Astrocyte of the cerebellum (primary cell): ENCODE measurements at regions not wholly inside any gene's neighbourhood (a gene's known extent, or its start where the extent isn't known, plus 50 kb on each side); places are given as distances from the start of the nearest gene placed in this dataset.

Experiments
- DNase-seq: peaks from one replicate; pipeline ENCODE4 v3.0.0-alpha.2; 2011; ENCODE audit warnings: low read depth
- H3K4me3 ChIP-seq: 2 replicates; pipeline ENCODE4 v1.5.1; 2011; ENCODE audit warnings: mild to moderate bottlenecking, low read depth, low read length, moderate library complexity
- in situ Hi-C: cut with HindIII; loops from 2 replicates; pipeline ENCODE4 v1.10.0; 2017; ENCODE audit warnings: low sequenced_read_pairs
- TF ChIP-seq, protein P1 (sequence below): IDR thresholded peaks from 2 replicates; pipeline ENCODE4 v1.5.1; 2012; ENCODE audit warnings: low read length, low read depth, moderate library complexity, mild to moderate bottlenecking; ENCODE audit errors: missing control alignments

DNA sequence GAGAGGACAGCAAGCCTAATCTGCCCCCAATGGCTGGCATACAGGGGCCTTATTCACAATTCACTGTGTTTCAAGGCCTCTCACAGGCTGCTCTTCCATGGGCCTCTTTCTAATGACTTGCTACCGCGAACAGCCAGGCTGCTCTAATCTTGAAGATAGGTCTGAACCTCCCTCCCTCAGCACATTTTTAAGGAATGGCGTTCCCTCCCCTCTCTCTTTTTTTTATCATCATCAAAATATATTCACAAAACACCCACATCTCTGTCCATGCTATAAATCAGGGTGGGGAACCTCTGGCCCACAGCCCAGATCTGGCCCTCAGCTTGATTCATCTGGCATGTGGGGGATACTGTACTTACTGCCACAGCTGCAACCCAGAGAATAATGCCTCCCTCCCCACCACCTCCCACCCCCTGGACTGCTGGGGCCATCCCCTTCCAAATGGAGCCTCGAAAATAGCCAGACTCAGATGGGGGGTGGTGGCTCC, 62.5 kb downstream of the PABIR2 start:
- no peak overlapping the region for H3K4me3 ChIP-seq
- in situ Hi-C loops: no loop called here
- TF ChIP-seq, protein P1, sequence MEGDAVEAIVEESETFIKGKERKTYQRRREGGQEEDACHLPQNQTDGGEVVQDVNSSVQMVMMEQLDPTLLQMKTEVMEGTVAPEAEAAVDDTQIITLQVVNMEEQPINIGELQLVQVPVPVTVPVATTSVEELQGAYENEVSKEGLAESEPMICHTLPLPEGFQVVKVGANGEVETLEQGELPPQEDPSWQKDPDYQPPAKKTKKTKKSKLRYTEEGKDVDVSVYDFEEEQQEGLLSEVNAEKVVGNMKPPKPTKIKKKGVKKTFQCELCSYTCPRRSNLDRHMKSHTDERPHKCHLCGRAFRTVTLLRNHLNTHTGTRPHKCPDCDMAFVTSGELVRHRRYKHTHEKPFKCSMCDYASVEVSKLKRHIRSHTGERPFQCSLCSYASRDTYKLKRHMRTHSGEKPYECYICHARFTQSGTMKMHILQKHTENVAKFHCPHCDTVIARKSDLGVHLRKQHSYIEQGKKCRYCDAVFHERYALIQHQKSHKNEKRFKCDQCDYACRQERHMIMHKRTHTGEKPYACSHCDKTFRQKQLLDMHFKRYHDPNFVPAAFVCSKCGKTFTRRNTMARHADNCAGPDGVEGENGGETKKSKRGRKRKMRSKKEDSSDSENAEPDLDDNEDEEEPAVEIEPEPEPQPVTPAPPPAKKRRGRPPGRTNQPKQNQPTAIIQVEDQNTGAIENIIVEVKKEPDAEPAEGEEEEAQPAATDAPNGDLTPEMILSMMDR: no peak
- DNase-seq: peak; percentile 8

DNA sequence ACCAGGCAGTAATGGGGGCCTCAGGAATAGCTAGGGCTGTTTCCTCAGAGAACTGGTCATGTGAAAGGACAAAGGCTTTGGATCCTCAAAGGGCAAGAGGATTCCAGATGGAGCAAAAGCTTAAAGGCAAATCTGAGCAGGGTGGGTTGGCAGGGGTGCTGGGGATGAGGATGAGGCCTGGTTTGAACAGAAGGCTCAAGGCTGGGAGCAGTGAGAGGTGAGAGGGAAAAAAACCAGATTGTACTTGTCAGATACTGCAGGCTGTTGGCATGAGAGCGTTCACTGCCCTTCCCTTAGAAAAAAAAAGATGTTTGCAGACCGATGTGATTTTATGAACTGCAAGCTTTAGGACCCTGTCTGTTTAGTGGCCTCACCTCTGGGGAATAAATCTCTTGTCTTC, 63.4 kb downstream of the PABIR2 start:
- TF ChIP-seq, protein P1: no peak
- in situ Hi-C loops: no loop called here
- no peak for DNase-seq
- H3K4me3 ChIP-seq: no peak overlapping the region

DNA sequence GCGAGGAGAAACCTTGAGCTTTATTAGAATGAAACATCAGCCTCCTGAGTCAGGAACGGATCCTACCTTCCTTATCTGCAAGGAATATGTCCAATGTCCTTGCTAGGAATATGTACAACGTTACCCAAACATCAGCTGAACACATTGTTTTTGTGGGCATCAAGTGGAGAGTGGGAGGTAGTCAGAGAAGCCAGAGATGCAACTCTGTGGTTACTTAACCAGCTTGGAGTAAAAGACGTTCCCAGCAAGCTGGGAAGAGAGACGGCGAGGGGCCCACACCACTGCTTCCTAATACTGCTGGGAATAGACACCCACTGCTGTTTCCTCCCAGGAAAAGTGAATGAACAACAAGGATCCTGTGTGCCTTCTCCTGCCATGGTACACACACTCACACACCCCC, 64.3 kb downstream of the PABIR2 start:
- in situ Hi-C loops: no loop called here
- no peak overlapping the region for H3K4me3 ChIP-seq
- no peak for DNase-seq
- TF ChIP-seq, protein P1: no peak

DNA sequence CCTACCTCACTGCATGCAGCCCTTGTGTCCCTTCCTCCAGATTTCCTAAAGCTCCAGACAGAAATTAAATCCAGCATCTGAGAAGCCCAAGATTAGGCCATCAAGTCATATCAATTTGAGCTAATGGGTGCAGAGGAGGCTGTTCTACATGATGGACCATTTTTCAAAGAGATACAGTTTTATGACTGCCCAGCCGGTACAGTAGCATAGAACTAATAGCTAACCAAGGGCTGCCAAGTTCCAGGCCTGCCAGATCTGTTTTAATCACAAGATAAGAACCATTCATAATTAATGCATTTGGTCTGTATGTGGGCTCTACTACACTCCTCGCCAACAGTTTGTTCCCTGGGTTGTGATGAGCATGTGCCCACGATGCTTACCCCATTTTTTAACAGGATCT, 64.9 kb downstream of the PABIR2 start:
- TF ChIP-seq, protein P1: no peak
- DNase-seq: no peak
- in situ Hi-C loops: no loop called here
- no peak overlapping the region for H3K4me3 ChIP-seq

DNA sequence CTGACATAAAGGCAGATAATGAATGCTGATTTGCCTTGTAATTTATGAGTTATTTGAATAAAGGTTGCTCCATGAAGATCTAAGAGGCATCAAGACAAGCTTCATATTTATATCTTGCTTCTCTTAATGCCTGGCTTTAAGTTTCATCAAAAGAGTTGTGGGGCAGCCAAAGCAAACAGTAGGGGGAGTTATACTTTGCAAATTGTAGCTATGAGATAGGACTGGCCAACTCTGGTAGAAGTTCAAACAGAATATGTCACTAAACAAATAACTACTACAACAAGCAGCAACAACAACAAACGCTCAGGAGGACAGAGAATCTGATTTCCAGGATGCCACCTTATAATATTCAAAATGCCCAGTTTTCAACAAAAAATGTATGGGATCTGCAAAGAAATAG, 69.1 kb upstream of the PLAC1 start:
- TF ChIP-seq, protein P1: peak; percentile 13
- H3K4me3 ChIP-seq: no peak overlapping the region
- no peak for DNase-seq
- in situ Hi-C loops: no loop called here

DNA sequence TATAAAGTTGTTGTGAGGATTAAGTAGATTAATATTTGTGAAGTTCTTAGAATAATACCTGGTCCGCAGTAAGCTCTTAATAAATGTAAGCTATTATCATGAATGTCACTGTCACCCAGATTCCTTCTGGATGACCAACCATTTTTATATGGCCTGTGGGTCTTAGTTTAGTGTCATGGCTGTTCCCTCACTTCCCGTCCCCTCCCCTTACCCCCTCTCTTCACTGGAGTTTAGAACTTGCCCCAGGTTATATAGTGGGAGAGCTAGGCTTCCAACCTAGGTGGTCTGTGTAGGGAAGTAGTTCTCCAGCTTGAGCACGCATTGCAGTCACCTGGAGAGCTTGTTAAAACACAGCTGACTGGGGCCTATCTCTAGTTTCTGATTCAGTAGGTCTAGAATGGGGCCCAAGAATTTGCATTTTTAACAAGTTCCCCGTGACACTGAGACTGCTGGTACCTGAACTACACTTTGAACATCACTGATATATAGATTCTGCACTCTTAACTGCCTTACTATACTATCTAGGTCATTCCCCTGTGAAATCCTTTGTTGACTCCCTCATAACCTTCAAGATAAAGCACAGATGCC, 66.9 kb upstream of the PLAC1 start:
- in situ Hi-C loops: no loop called here
- no peak for DNase-seq
- no peak overlapping the region for H3K4me3 ChIP-seq
- TF ChIP-seq, protein P1: no peak
